BE2C (cell line): ENCODE measurements at regions not wholly inside any gene's neighbourhood (a gene's known extent, or its start where the extent isn't known, plus 50 kb on each side); places are given as distances from the start of the nearest gene placed in this dataset.

Experiments used
- DNase-seq: peaks from one replicate; pipeline ENCODE4 v3.0.0-alpha.2; 2020
- H3K27me3 ChIP-seq: fragments of 250-450 bp; sonication (Bioruptor Pico); 2 replicates; pipeline ENCODE4 v1.5.1; 2020; ENCODE audit warnings: mild to moderate bottlenecking
- H3K36me3 ChIP-seq: fragments of 250-450 bp; sonication (Bioruptor Pico); 2 replicates; pipeline ENCODE4 v1.5.1; 2020; ENCODE audit warnings: mild to moderate bottlenecking
- H3K4me1 ChIP-seq: fragments of 250-450 bp; sonication (Bioruptor Pico); 2 replicates; pipeline ENCODE4 v1.5.1; 2020
- H3K4me3 ChIP-seq: 2 replicates; pipeline ENCODE4 v1.5.1; 2011; ENCODE audit warnings: low read depth, low read length
- H3K9me3 ChIP-seq: fragments of 250-450 bp; sonication (Bioruptor Pico); 2 replicates; pipeline ENCODE4 v1.5.1; 2020
- TF ChIP-seq, protein P1 (sequence below): IDR thresholded peaks from 2 replicates; pipeline ENCODE4 v1.5.1; 2012; ENCODE audit warnings: mild to moderate bottlenecking, low read depth, low read length

DNA sequence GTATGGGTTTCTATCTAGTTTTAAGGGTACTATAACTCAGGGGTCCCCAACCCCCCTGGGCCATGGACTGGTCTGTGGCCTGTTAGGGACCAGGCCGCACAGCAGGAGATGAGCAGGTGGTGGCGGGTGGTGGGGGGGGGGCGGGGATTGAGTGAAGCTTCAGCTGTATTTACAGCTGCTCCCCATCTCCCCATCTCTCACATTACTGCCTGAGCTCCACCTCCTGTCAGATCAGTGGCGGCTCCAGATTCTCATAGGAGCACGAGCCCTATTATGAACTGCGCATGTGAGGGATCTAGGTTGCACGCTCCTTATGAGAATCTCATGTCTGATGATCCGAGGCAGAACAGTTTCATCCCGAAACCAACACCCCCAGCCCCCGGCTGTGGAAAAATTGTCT, 95.1 kb upstream of the SLC45A1 start:
- Histone ChIP-seq H3K9me3 (no peaks in the 10 kb centered on the region), H3K36me3 (no peaks in the 10 kb centered on the region), H3K27me3 (no peaks in the 10 kb centered on the region), H3K4me3 (no peak overlapping the region), H3K4me1 (no peaks in the 10 kb centered on the region)
- TF ChIP-seq, protein P1, sequence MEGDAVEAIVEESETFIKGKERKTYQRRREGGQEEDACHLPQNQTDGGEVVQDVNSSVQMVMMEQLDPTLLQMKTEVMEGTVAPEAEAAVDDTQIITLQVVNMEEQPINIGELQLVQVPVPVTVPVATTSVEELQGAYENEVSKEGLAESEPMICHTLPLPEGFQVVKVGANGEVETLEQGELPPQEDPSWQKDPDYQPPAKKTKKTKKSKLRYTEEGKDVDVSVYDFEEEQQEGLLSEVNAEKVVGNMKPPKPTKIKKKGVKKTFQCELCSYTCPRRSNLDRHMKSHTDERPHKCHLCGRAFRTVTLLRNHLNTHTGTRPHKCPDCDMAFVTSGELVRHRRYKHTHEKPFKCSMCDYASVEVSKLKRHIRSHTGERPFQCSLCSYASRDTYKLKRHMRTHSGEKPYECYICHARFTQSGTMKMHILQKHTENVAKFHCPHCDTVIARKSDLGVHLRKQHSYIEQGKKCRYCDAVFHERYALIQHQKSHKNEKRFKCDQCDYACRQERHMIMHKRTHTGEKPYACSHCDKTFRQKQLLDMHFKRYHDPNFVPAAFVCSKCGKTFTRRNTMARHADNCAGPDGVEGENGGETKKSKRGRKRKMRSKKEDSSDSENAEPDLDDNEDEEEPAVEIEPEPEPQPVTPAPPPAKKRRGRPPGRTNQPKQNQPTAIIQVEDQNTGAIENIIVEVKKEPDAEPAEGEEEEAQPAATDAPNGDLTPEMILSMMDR = no peak
- no peak for DNase-seq

DNA sequence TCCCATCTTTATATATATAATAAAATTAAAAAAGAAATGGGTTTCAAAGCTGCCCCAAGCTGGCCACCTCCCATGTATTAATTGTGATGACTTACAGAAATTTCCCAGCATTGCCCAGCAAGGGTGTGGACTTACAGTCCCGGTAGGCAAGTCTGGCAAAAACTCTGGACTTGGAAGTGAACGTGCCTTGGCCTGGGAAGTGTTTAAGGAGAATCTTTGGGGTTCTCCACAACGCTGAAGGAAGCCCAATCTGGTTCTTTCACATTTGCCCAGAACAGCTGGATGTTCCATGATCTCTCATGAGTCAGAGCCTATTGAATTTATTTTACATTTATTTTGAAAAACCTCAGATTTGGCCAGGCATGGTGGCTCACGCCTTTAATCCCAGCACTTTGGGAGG, 98.4 kb upstream of the SLC45A1 start:
- H3K9me3 ChIP-seq = no peaks in the 10 kb centered on the region
- H3K4me3 ChIP-seq = no peak overlapping the region
- no peak for DNase-seq
- no peaks in the 10 kb centered on the region for H3K36me3 ChIP-seq
- TF ChIP-seq, protein P1 = no peak
- no peaks in the 10 kb centered on the region for H3K27me3 ChIP-seq
- H3K4me1 ChIP-seq = no peaks in the 10 kb centered on the region

DNA sequence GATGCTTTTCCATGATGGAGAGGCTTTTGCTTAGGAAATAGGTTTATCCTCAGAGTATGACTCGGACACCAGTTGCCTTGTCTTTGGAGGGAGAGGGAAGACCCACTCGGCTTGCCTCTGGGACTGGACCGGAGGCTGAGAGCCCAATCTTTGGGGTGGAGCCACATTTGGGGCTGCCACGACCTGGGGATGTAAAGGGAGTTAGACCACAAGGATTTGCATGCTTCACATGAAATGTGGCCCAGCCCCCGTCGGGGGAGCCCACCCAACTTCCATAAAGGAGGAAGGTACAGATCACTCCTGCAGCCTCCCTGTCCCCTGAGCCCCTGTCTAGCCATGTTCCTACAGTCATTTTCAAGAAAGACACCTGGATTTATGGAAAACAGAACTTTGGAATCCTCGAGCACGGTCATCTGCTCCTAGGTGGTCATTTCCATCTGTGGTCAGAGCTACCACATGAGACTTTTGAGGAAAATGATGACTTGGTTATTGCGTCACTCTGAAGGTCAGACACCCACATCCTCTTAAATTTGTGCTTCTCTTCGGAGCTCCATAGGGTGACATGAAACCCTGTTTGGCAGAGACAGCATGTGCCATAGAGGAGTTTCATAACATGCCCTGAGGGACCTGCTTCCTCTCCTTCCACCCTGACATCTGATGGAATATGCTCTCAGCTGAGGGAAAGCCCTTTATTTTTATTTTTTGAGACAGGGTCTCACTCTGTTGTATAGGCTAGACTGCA, 99.4 kb upstream of the SLC45A1 start:
- Histone ChIP-seq H3K27me3 (no peaks in the 10 kb centered on the region), H3K9me3 (no peaks in the 10 kb centered on the region), H3K36me3 (no peaks in the 10 kb centered on the region), H3K4me3 (no peak overlapping the region), H3K4me1 (no peaks in the 10 kb centered on the region)
- TF ChIP-seq, protein P1 = no peak
- DNase-seq = no peak

DNA sequence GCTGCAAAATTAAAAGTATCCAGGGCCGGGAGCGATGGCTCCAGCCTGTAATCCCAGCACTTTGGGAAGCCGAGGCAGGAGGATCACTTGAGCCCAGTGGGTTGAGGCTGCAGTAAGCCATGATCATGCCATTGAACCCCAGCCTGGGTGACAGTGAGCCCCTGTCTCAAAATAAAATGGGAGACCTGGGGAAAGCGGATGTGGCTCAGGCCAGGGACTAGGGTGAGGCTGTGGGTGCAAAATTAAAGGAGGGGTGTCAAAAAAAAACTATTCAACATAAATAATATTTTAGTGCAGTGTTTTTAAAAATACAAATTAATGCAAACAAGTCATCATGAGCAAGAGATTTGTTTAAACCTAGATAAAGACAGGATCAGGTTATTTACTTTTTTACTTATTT, 100.1 kb upstream of the SLC45A1 start:
- Histone ChIP-seq H3K27me3 (no peaks in the 10 kb centered on the region), H3K36me3 (no peaks in the 10 kb centered on the region), H3K9me3 (no peaks in the 10 kb centered on the region), H3K4me3 (no peak overlapping the region), H3K4me1 (no peaks in the 10 kb centered on the region)
- no peak for DNase-seq
- TF ChIP-seq, protein P1 = no peak

DNA sequence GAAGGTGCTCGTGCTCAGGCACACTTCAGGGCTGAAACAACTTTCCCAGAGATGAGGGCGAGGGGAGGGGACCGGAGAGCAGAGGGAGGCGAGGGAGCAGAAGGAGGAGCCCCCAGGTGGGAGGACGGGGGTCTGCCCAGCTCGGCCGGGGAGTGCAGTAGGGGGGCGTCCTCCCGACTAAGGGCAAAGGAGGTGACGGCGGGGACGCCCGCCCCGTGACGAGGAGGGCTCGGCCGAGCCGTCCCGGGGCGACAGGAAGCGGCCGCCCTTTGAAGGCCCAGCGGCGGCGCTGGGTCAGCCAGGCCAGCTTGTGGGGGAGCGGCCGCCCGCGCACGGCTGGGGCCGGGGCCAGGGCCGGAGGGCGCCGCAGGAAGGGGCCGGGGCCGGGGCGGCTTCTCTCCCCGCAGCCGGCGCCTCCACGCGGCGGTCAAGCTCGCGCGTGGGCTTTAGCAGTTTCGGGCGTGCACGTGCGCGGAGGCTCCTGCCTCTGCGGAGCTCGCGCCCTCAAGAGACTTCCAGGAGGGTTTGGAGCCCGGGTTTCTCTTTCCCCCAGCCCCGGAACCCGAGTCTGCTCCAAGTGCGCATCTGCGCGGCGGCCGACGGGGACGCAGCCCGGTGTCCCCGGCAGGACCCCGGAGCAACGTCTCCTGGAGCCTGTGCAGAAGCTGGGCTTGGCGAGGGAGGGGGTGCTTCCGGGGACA, 100.8 kb upstream of the SLC45A1 start:
- Histone ChIP-seq H3K9me3 (no peaks in the 10 kb centered on the region), H3K4me3 (peak overlapping the region; percentile 35), H3K4me1 (no peaks in the 10 kb centered on the region), H3K27me3 (no peaks in the 10 kb centered on the region), H3K36me3 (no peaks in the 10 kb centered on the region)
- TF ChIP-seq, protein P1 = no peak
- peak; percentile 9 for DNase-seq

DNA sequence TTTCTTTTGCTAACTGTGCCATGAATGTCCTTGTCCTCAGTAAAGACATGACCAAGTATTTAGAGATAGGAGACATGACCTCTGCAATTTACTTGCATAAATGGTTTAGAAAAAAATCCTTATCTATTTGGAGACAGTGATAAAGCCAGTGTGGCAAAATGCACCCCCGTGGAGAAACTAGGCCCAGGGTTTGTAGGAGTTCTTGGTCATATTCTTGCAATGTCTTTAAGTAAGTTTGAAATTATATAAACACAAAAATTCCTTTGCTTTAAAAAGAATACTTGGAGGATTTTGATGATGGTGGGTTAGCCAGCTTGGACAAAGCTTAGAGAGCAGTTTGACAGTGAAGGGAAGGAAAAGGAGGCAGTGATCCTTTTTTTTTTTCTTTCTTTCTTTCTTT, 101.9 kb upstream of the SLC45A1 start:
- Histone ChIP-seq H3K36me3 (no peaks in the 10 kb centered on the region), H3K9me3 (no peaks in the 10 kb centered on the region), H3K27me3 (no peaks in the 10 kb centered on the region), H3K4me1 (no peaks in the 10 kb centered on the region), H3K4me3 (no peak overlapping the region)
- TF ChIP-seq, protein P1 = no peak
- DNase-seq = no peak
